Smooth muscle cell (in vitro differentiated cells): ENCODE measurements at regions not wholly inside any gene's neighbourhood (a gene's known extent, or its start where the extent isn't known, plus 50 kb on each side); places are given as distances from the start of the nearest gene placed in this dataset.

Experiments used
- DNase-seq: peaks from one replicate; lab custom pipeline; 2025; ENCODE audit not compliant: unreplicated experiment; lab: John Stamatoyannopoulos, UW
- H2AFZ ChIP-seq: fragments of 200-600 bp; sonication (generic); 2 replicates; pipeline ENCODE4 v1.6.0; 2016; ENCODE audit warnings: antibody characterized with exemption, low read depth, mild to moderate bottlenecking
- H3F3A ChIP-seq: fragments of 200-600 bp; sonication (generic); 2 replicates; pipeline ENCODE4 v1.6.0; 2017; ENCODE audit warnings: antibody characterized with exemption, low read depth
- H3K27ac ChIP-seq: fragments of 200-600 bp; sonication (generic); 2 replicates; pipeline ENCODE4 v1.5.1; 2016; ENCODE audit warnings: low read depth, mild to moderate bottlenecking
- H3K27me3 ChIP-seq: fragments of 200-600 bp; sonication (generic); 2 replicates; pipeline ENCODE4 v1.6.1; 2016; ENCODE audit warnings: low read depth, mild to moderate bottlenecking
- H3K36me3 ChIP-seq: fragments of 200-600 bp; sonication (generic); 2 replicates; pipeline ENCODE4 v1.5.1; 2016; ENCODE audit warnings: low read depth
- H3K4me1 ChIP-seq: fragments of 200-600 bp; sonication (generic); 2 replicates; pipeline ENCODE4 v1.5.1; 2016; ENCODE audit warnings: low read depth
- H3K4me2 ChIP-seq: fragments of 200-600 bp; sonication (generic); 2 replicates; pipeline ENCODE4 v1.6.0; 2016; ENCODE audit warnings: mild to moderate bottlenecking
- H3K4me3 ChIP-seq: fragments of 200-600 bp; sonication (generic); 2 replicates; pipeline ENCODE4 v1.5.1; 2016; ENCODE audit warnings: mild to moderate bottlenecking
- H3K79me2 ChIP-seq: fragments of 200-600 bp; sonication (generic); 2 replicates; pipeline ENCODE4 v1.6.0; 2016; ENCODE audit warnings: low read depth, mild to moderate bottlenecking
- H3K9ac ChIP-seq: fragments of 200-600 bp; sonication (generic); 2 replicates; pipeline ENCODE4 v1.6.0; 2016; ENCODE audit warnings: low read depth
- H3K9me3 ChIP-seq: fragments of 200-600 bp; sonication (generic); replicated peaks from 2 replicates; pipeline ENCODE4 v1.5.1; 2016; ENCODE audit warnings: low read depth
- H4K20me1 ChIP-seq: fragments of 200-600 bp; sonication (generic); 2 replicates; pipeline ENCODE4 v1.6.0; 2016; ENCODE audit warnings: low read depth
- CTCF ChIP-seq: fragments of 200-600 bp; sonication (generic); IDR thresholded peaks from 2 replicates; pipeline ENCODE4 v1.5.1; 2017; ENCODE audit warnings: borderline replicate concordance, mild to moderate bottlenecking, antibody characterized with exemption; ENCODE audit not compliant: insufficient read depth, poor library complexity, severe bottlenecking
- WGBS: methylation state at CpG from one replicate; pipeline ENCODE4 v1.1.7; 2016; ENCODE audit warnings: low lambda C conversion rate; 5-methylcytosine and 5-hydroxymethylcytosine counted together

GRCh38 chr19:5237939-5238480 is 102.6 kb downstream of the PTPRS start:
- Histone ChIP-seq H3F3A (no peaks in the 10 kb centered on the region), H3K4me3 (no peak overlapping the region), H3K9me3 (no peaks in the 10 kb centered on the region), H2AFZ (no peak overlapping the region), H3K4me2 (no peak overlapping the region), H3K79me2 (no peaks in the 10 kb centered on the region), H3K27me3 (no peaks in the 10 kb centered on the region), H3K36me3 (no peaks in the 10 kb centered on the region), H3K27ac (no peak overlapping the region), H3K4me1 (no peaks in the 10 kb centered on the region), H3K9ac (no peak overlapping the region), H4K20me1 (no peaks in the 10 kb centered on the region)
- no peak for DNase-seq
- TF ChIP-seq CTCF: no peak
- 99% methylated on average over 24 of the region's 26 CpGs for WGBS

GRCh38 chr19:5237190-5237780 is 103.3 kb downstream of the PTPRS start:
- Histone ChIP-seq H3K4me2 (no peak overlapping the region), H3K36me3 (no peaks in the 10 kb centered on the region), H3K27ac (no peak overlapping the region), H3K4me1 (no peaks in the 10 kb centered on the region), H3K4me3 (no peak overlapping the region), H3K9me3 (no peaks in the 10 kb centered on the region), H3K79me2 (no peaks in the 10 kb centered on the region), H3K27me3 (no peaks in the 10 kb centered on the region), H3F3A (no peaks in the 10 kb centered on the region), H4K20me1 (no peaks in the 10 kb centered on the region), H3K9ac (no peak overlapping the region), H2AFZ (no peak overlapping the region)
- DNase-seq: no peak
- no peak for TF ChIP-seq CTCF
- over 99% methylated on average over 27 of the region's 35 CpGs for WGBS

- DNase-seq: no peak
- 97% methylated on average over 12 of the region's 12 CpGs for WGBS
- Histone ChIP-seq H3K79me2 (no peaks in the 10 kb centered on the region), H3K27me3 (no peaks in the 10 kb centered on the region), H3K9ac (no peak overlapping the region), H3K4me1 (no peaks in the 10 kb centered on the region), H4K20me1 (no peaks in the 10 kb centered on the region), H3K9me3 (no peaks in the 10 kb centered on the region), H3F3A (no peaks in the 10 kb centered on the region), H3K4me2 (no peak overlapping the region), H2AFZ (no peak overlapping the region), H3K4me3 (no peak overlapping the region), H3K36me3 (no peaks in the 10 kb centered on the region), H3K27ac (no peak overlapping the region)
- no peak for TF ChIP-seq CTCF
These were observed 105.0 kb downstream of the PTPRS start for GRCh38 chr19:5235458-5236219.
